Stimulated activated naive B cell treated with anti-CD40 and anti-IgM and Interleukin-4, amounts not matched to agents 10 μg/mL and 1 μg/mL and 100 μg/mL, for 72 hours (primary cell): ENCODE measurements at regions not wholly inside any gene's neighbourhood (a gene's known extent, or its start where the extent isn't known, plus 50 kb on each side); places are given as distances from the start of the nearest gene placed in this dataset.

ENCODE experiments used
- ATAC-seq, 2 donors: fragments of 150-1000 bp; cut with Tn5 transposase; replicated peaks; 2 replicates each; pipeline ENCODE4 v1.10.0; 2021; ENCODE audit warnings: moderate library complexity in 1 of 2
- DNase-seq: peaks from one replicate; pipeline ENCODE4 v3.0.0; 2021
- H3K27ac Mint-ChIP-seq: one replicate; pipeline ENCODE4 v1.8.0; 2022; ENCODE audit warnings: mild to moderate bottlenecking, mixed read lengths
- H3K27me3 Mint-ChIP-seq, 2 donors: one replicate each; pipeline ENCODE4 v1.8.0; 2022; ENCODE audit warnings: mixed read lengths in 2 of 2
- H3K36me3 Mint-ChIP-seq, 2 donors: one replicate each; pipeline ENCODE4 v1.8.0; 2022; ENCODE audit warnings: mixed read lengths in 2 of 2, mild to moderate bottlenecking in 1 of 2
- H3K4me1 Mint-ChIP-seq, 2 donors: one replicate each; pipeline ENCODE4 v1.8.0; 2022; ENCODE audit warnings: mixed read lengths in 2 of 2, mild to moderate bottlenecking in 1 of 2
- H3K4me3 Mint-ChIP-seq, 2 donors: one replicate each; pipeline ENCODE4 v1.8.0; 2022; ENCODE audit warnings: mild to moderate bottlenecking in 2 of 2, mixed read lengths in 2 of 2, moderate library complexity in 1 of 2
- H3K9me3 Mint-ChIP-seq, 2 donors: one replicate each; pipeline ENCODE4 v1.8.0; 2022; ENCODE audit warnings: mixed read lengths in 2 of 2, mild to moderate bottlenecking in 1 of 2

GRCh38 chr6:104226790-104227446, 632.8 kb downstream of the HACE1 start:
- no peak for DNase-seq
- no peak for ATAC-seq
- Mint-ChIP-seq H3K4me1 (no peaks in the 10 kb centered on the region), H3K27me3 (no peaks in the 10 kb centered on the region), H3K36me3 (no peaks in the 10 kb centered on the region), H3K9me3 (no peaks in the 10 kb centered on the region), H3K4me3 (no peak overlapping the region), H3K27ac (no peak overlapping the region)

- H3K4me3 Mint-ChIP-seq = no peak overlapping the region
- H3K4me1 Mint-ChIP-seq = no peaks in the 10 kb centered on the region
- ATAC-seq = no peak
- no peak for DNase-seq
- H3K9me3 Mint-ChIP-seq = peaks cover 0 to 3% of the 10 kb centered on the region in 2 donors
- H3K27me3 Mint-ChIP-seq = no peaks in the 10 kb centered on the region
- H3K36me3 Mint-ChIP-seq = no peaks in the 10 kb centered on the region
- no peak overlapping the region for H3K27ac Mint-ChIP-seq
Observed at GRCh38 chr6:104218116-104218515, 641.6 kb downstream of the HACE1 start.

- no peaks in the 10 kb centered on the region for H3K36me3 Mint-ChIP-seq
- DNase-seq (no peak), ATAC-seq (no peak)
- H3K27ac Mint-ChIP-seq = no peak overlapping the region
- H3K4me3 Mint-ChIP-seq = no peak overlapping the region
- no peaks in the 10 kb centered on the region for H3K4me1 Mint-ChIP-seq
- H3K9me3 Mint-ChIP-seq = peaks cover 0 to 3% of the 10 kb centered on the region in 2 donors
- no peaks in the 10 kb centered on the region for H3K27me3 Mint-ChIP-seq
Observed at GRCh38 chr6:104214901-104215300, 644.8 kb downstream of the HACE1 start.

- Mint-ChIP-seq H3K4me1 (no peaks in the 10 kb centered on the region), H3K4me3 (no peak overlapping the region), H3K36me3 (no peaks in the 10 kb centered on the region), H3K9me3 (peaks cover 0 to 3% of the 10 kb centered on the region in 2 donors), H3K27ac (no peak overlapping the region), H3K27me3 (no peaks in the 10 kb centered on the region)
- DNase-seq (no peak), ATAC-seq (no peak)
Observed at GRCh38 chr6:104212977-104213668, 646.6 kb downstream of the HACE1 start.

GRCh38 chr6:104207635-104208034, 652.1 kb downstream of the HACE1 start:
- Mint-ChIP-seq H3K4me3 (no peak overlapping the region), H3K9me3 (peaks cover 0 to 3% of the 10 kb centered on the region in 2 donors), H3K27ac (no peak overlapping the region), H3K4me1 (no peaks in the 10 kb centered on the region), H3K36me3 (no peaks in the 10 kb centered on the region), H3K27me3 (no peaks in the 10 kb centered on the region)
- DNase-seq (no peak), ATAC-seq (no peak)

GRCh38 chr6:104201557-104201956, 658.2 kb downstream of the HACE1 start:
- ATAC-seq = no peak
- H3K4me3 Mint-ChIP-seq = no peak overlapping the region
- H3K27ac Mint-ChIP-seq = no peak overlapping the region
- no peaks in the 10 kb centered on the region for H3K36me3 Mint-ChIP-seq
- H3K9me3 Mint-ChIP-seq = peaks cover 6 to 14% of the 10 kb centered on the region in 2 donors
- H3K27me3 Mint-ChIP-seq = no peaks in the 10 kb centered on the region
- H3K4me1 Mint-ChIP-seq = no peaks in the 10 kb centered on the region
- no peak for DNase-seq

- Mint-ChIP-seq H3K27ac (no peak overlapping the region), H3K36me3 (no peaks in the 10 kb centered on the region), H3K9me3 (peaks cover 10 to 12% of the 10 kb centered on the region in 2 donors), H3K4me1 (no peaks in the 10 kb centered on the region), H3K27me3 (no peaks in the 10 kb centered on the region), H3K4me3 (no peak overlapping the region)
- DNase-seq = no peak
- ATAC-seq = no peak
Observed at GRCh38 chr6:104187616-104188015, 672.1 kb downstream of the HACE1 start.

GRCh38 chr6:104186831-104187230, 672.9 kb downstream of the HACE1 start:
- no peaks in the 10 kb centered on the region for H3K27me3 Mint-ChIP-seq
- no peak overlapping the region for H3K4me3 Mint-ChIP-seq

GRCh38 chr6:104183816-104184435, 675.8 kb downstream of the HACE1 start:
- DNase-seq (no peak), ATAC-seq (no peak)

More at GRCh38 chr6:104186831-104187230, 672.9 kb downstream of the HACE1 start:
- ATAC-seq (no peak), DNase-seq (no peak)
- no peaks in the 10 kb centered on the region for H3K36me3 Mint-ChIP-seq
- peaks cover 10% of the 10 kb centered on the region in 2 donors for H3K9me3 Mint-ChIP-seq
- H3K27ac Mint-ChIP-seq = no peak overlapping the region
- no peaks in the 10 kb centered on the region for H3K4me1 Mint-ChIP-seq

GRCh38 chr6:104182811-104183210, 676.9 kb downstream of the HACE1 start:
- ATAC-seq (no peak), DNase-seq (no peak)
- Mint-ChIP-seq H3K27ac (no peak overlapping the region), H3K36me3 (no peaks in the 10 kb centered on the region), H3K27me3 (no peaks in the 10 kb centered on the region), H3K4me1 (no peaks in the 10 kb centered on the region), H3K9me3 (peaks cover 0 to 2% of the 10 kb centered on the region in 2 donors), H3K4me3 (no peak overlapping the region)

More at GRCh38 chr6:104183816-104184435, 675.8 kb downstream of the HACE1 start:
- Mint-ChIP-seq H3K9me3 (peaks cover 0 to 4% of the 10 kb centered on the region in 2 donors), H3K27me3 (no peaks in the 10 kb centered on the region), H3K27ac (no peak overlapping the region), H3K4me1 (no peaks in the 10 kb centered on the region), H3K4me3 (no peak overlapping the region), H3K36me3 (no peaks in the 10 kb centered on the region)

- no peaks in the 10 kb centered on the region for H3K27me3 Mint-ChIP-seq
Observed at GRCh38 chr6:104173668-104174067, 686.1 kb downstream of the HACE1 start.

GRCh38 chr6:104170401-104170800, 689.3 kb downstream of the HACE1 start:
- no peak for ATAC-seq
- Mint-ChIP-seq H3K4me3 (no peak overlapping the region), H3K4me1 (no peaks in the 10 kb centered on the region), H3K27me3 (no peaks in the 10 kb centered on the region), H3K36me3 (no peaks in the 10 kb centered on the region), H3K9me3 (peaks cover 9 to 11% of the 10 kb centered on the region in 2 donors), H3K27ac (no peak overlapping the region)
- no peak for DNase-seq

More at GRCh38 chr6:104173668-104174067, 686.1 kb downstream of the HACE1 start:
- Mint-ChIP-seq H3K9me3 (peaks cover 0 to under 1% of the 10 kb centered on the region in 2 donors), H3K4me1 (no peaks in the 10 kb centered on the region), H3K27ac (no peak overlapping the region), H3K4me3 (no peak overlapping the region), H3K36me3 (no peaks in the 10 kb centered on the region)
- ATAC-seq (no peak), DNase-seq (no peak)

GRCh38 chr6:104166055-104166668, 693.6 kb downstream of the HACE1 start:
- DNase-seq = no peak
- no peak for ATAC-seq
- Mint-ChIP-seq H3K9me3 (peaks cover 11 to 16% of the 10 kb centered on the region in 2 donors), H3K4me1 (no peaks in the 10 kb centered on the region), H3K27me3 (no peaks in the 10 kb centered on the region), H3K36me3 (no peaks in the 10 kb centered on the region), H3K4me3 (no peak overlapping the region), H3K27ac (no peak overlapping the region)

- no peaks in the 10 kb centered on the region for H3K27me3 Mint-ChIP-seq
- H3K27ac Mint-ChIP-seq = no peak overlapping the region
- peaks cover 7 to 14% of the 10 kb centered on the region in 2 donors for H3K9me3 Mint-ChIP-seq
- no peaks in the 10 kb centered on the region for H3K36me3 Mint-ChIP-seq
- ATAC-seq (no peak), DNase-seq (no peak)
- H3K4me3 Mint-ChIP-seq = no peak overlapping the region
- no peaks in the 10 kb centered on the region for H3K4me1 Mint-ChIP-seq
Observed at GRCh38 chr6:104162036-104162669, 697.6 kb downstream of the HACE1 start.
